Peyer's patch (tissue), 4 donors: ENCODE measurements at regions not wholly inside any gene's neighbourhood (a gene's known extent, or its start where the extent isn't known, plus 50 kb on each side); places are given as distances from the start of the nearest gene placed in this dataset.

Experiments used
- DNase-seq, 3 donors: peaks; one replicate each; pipeline ENCODE4 v3.0.0-alpha.2; 2017 to 2019
- H3K27ac ChIP-seq, 4 donors: fragments of 200-600 bp; sonication (generic); one replicate each; pipeline ENCODE4 v1.5.1; 2016 to 2019
- H3K27me3 ChIP-seq, 2 donors: fragments of 200-600 bp; sonication (generic); one replicate each; pipeline ENCODE4 v1.5.1; 2019
- H3K36me3 ChIP-seq, 3 donors: fragments of 200-600 bp; sonication (generic); one replicate each; pipeline ENCODE4 v1.5.1; 2016 to 2019
- H3K4me1 ChIP-seq, 4 donors: fragments of 200-600 bp; sonication (generic); one replicate each; pipeline ENCODE4 v1.5.1; 2016 to 2019
- H3K4me3 ChIP-seq, 4 donors: fragments of 200-600 bp; sonication (generic); 1 replicate in 3 of 4; 2 replicates in 1 of 4; pipeline ENCODE4 v1.5.1; 2016 to 2019; ENCODE audit warnings: mild to moderate bottlenecking in 1 of 4
- H3K9me3 ChIP-seq, 4 donors: fragments of 200-600 bp; sonication (generic); one replicate each; pipeline ENCODE4 v1.5.1; 2016 to 2019; ENCODE audit warnings: mild to moderate bottlenecking in 1 of 4
- POLR2A ChIP-seq, 2 donors: fragments of 450-650 bp; IDR thresholded peaks; one replicate each; pipeline ENCODE4 v1.5.1; 2017; ENCODE audit warnings: antibody characterized with exemption in 2 of 2, mild to moderate bottlenecking in 2 of 2, moderate library complexity in 2 of 2
- TF ChIP-seq, protein P1 (sequence below), 6 experiments: fragments of 450-650 bp in 4 of 6; fragments of 200-600 bp in 2 of 6; sonication (generic) in 1 of 6; IDR thresholded peaks; one replicate each; pipeline ENCODE4 v1.5.1; 2017 to 2019; ENCODE audit warnings: antibody characterized with exemption in 6 of 6, mild to moderate bottlenecking in 3 of 6, moderate library complexity in 1 of 6

GRCh38 chr18:72692086-72692485 is 147.9 kb upstream of the CBLN2 start:
- no peaks in the 10 kb centered on the region for H3K9me3 ChIP-seq
- no peak overlapping the region for H3K27ac ChIP-seq
- H3K4me3 ChIP-seq = no peak overlapping the region
- no peaks in the 10 kb centered on the region for H3K4me1 ChIP-seq
- no peaks in the 10 kb centered on the region for H3K36me3 ChIP-seq
- TF ChIP-seq POLR2A (IDR thresholded peaks at IDR 0.05) = no peak
- TF ChIP-seq, protein P1, sequence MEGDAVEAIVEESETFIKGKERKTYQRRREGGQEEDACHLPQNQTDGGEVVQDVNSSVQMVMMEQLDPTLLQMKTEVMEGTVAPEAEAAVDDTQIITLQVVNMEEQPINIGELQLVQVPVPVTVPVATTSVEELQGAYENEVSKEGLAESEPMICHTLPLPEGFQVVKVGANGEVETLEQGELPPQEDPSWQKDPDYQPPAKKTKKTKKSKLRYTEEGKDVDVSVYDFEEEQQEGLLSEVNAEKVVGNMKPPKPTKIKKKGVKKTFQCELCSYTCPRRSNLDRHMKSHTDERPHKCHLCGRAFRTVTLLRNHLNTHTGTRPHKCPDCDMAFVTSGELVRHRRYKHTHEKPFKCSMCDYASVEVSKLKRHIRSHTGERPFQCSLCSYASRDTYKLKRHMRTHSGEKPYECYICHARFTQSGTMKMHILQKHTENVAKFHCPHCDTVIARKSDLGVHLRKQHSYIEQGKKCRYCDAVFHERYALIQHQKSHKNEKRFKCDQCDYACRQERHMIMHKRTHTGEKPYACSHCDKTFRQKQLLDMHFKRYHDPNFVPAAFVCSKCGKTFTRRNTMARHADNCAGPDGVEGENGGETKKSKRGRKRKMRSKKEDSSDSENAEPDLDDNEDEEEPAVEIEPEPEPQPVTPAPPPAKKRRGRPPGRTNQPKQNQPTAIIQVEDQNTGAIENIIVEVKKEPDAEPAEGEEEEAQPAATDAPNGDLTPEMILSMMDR (IDR thresholded peaks at IDR 0.05) = no peak
- no peak for DNase-seq
- H3K27me3 ChIP-seq = no peaks in the 10 kb centered on the region

DNA sequence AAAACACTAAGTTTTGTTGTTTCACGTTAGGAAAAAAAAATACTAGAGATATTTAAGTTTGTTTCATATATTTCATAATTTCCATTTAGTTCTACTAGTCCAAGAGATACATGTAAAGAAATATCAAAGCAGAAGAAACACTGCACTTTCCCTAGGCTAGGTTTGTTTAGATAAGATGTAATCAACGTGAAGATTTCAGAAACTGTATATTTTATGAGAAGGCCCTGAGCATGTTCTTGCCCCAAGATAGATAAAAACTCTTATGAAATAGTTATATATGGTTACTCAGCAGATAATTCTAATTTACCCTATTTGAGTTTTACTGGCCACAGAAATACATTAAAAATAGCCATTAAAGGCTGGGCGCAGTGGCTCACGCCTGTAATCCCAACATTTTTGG is 143.6 kb upstream of the CBLN2 start:
- Histone ChIP-seq H3K4me1 (no peaks in the 10 kb centered on the region), H3K27me3 (no peaks in the 10 kb centered on the region), H3K4me3 (no peak overlapping the region), H3K9me3 (no peaks in the 10 kb centered on the region), H3K27ac (no peak overlapping the region), H3K36me3 (no peaks in the 10 kb centered on the region)
- DNase-seq = no peak
- TF ChIP-seq, protein P1 (IDR thresholded peaks at IDR 0.05) = no peak
- TF ChIP-seq POLR2A (IDR thresholded peaks at IDR 0.05) = no peak

DNA sequence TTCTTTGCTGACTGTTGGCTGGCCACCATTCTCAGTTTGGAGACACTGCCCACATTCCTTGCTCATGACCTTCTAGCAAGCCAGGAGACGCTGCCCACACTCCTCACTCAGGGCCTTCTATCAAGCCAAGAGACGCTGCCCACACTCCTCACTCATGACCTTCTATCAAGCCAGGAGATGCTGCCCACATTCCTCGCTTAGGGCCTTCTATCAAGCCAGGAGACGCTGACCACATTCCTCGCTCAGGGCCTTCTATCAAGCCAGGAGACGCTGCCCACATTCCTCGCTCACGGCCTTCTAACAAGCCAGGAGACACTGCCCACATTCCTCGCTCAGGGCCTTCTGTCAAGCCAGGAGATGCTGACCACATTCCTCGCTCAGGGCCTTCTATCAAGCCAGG is 131.3 kb upstream of the CBLN2 start:
- no peak for DNase-seq
- no peaks in the 10 kb centered on the region for H3K27me3 ChIP-seq
- H3K9me3 ChIP-seq = no peaks in the 10 kb centered on the region
- H3K27ac ChIP-seq = no peak overlapping the region
- TF ChIP-seq, protein P1 (IDR thresholded peaks at IDR 0.05) = no peak
- H3K4me1 ChIP-seq = no peaks in the 10 kb centered on the region
- no peaks in the 10 kb centered on the region for H3K36me3 ChIP-seq
- no peak overlapping the region for H3K4me3 ChIP-seq

GRCh38 chr18:72674710-72675109 is 130.6 kb upstream of the CBLN2 start:
- Histone ChIP-seq H3K36me3 (no peaks in the 10 kb centered on the region), H3K4me1 (no peaks in the 10 kb centered on the region), H3K9me3 (no peaks in the 10 kb centered on the region), H3K27ac (no peak overlapping the region), H3K4me3 (no peak overlapping the region), H3K27me3 (no peaks in the 10 kb centered on the region)
- no peak for DNase-seq
- TF ChIP-seq, protein P1 (IDR thresholded peaks at IDR 0.05) = no peak
- no peak for TF ChIP-seq POLR2A (IDR thresholded peaks at IDR 0.05)

GRCh38 chr18:72673242-72673641 is 129.1 kb upstream of the CBLN2 start:
- TF ChIP-seq, protein P1 (IDR thresholded peaks at IDR 0.05) = no peak
- no peak for TF ChIP-seq POLR2A (IDR thresholded peaks at IDR 0.05)
- Histone ChIP-seq H3K27ac (no peak overlapping the region), H3K4me1 (no peaks in the 10 kb centered on the region), H3K27me3 (no peaks in the 10 kb centered on the region), H3K9me3 (no peaks in the 10 kb centered on the region), H3K4me3 (no peak overlapping the region), H3K36me3 (no peaks in the 10 kb centered on the region)
- DNase-seq = no peak
